AG04450 (cell line): ENCODE measurements at regions not wholly inside any gene's neighbourhood (a gene's known extent, or its start where the extent isn't known, plus 50 kb on each side); places are given as distances from the start of the nearest gene placed in this dataset.

ENCODE experiments used
- CTCF ChIA-PET: fragments of 300-600, 350-600 bp; formaldehyde crosslinking; extraction: SDS; loops from one replicate; lab custom pipeline; 2022; ENCODE audit warnings: antibody characterized with exemption, inconsistent platforms; lab: Charles Lee
- POLR2A ChIA-PET: fragments of 350-600 bp; formaldehyde crosslinking; extraction: SDS; loops from one replicate; lab custom pipeline; 2021; ENCODE audit warnings: antibody characterized with exemption, inconsistent platforms; lab: Yijun Ruan, JAX
- DNase-seq: peaks from one replicate; pipeline ENCODE4 v3.0.0-alpha.2; 2011; ENCODE audit warnings: low read depth, low spot score
- H3K27ac ChIP-seq: one replicate; pipeline ENCODE4 v1.5.1; 2012; ENCODE audit warnings: low read depth, low read length, control low read depth
- H3K27me3 ChIP-seq: one replicate; pipeline ENCODE4 v1.6.0; 2012; ENCODE audit warnings: low read length; ENCODE audit not compliant: control insufficient read depth, insufficient read depth
- H3K4me3 ChIP-seq: 2 replicates; pipeline ENCODE4 v1.5.1; 2011; ENCODE audit warnings: mild to moderate bottlenecking, low read depth, low read length, control low read depth
- H3K9me3 ChIP-seq: 2 replicates; pipeline ENCODE4 v1.5.1; 2012; ENCODE audit warnings: low read length; ENCODE audit not compliant: control insufficient read depth, insufficient read depth
- CTCF ChIP-seq: IDR thresholded peaks from 2 replicates; pipeline ENCODE4 v1.5.1; 2011; ENCODE audit warnings: low read depth, low read length, control low read depth, inconsistent platforms

GRCh38 chr12:115382681-115383080 is 698.7 kb upstream of the TBX3 start:
- CTCF ChIA-PET = no interaction called here
- POLR2A ChIA-PET = no interaction called here
- DNase-seq = no peak
- no peaks in the 10 kb centered on the region for H3K9me3 ChIP-seq
- no peak for TF ChIP-seq CTCF
- no peak overlapping the region for H3K4me3 ChIP-seq
- no peaks in the 10 kb centered on the region for H3K27me3 ChIP-seq
- H3K27ac ChIP-seq = no peak overlapping the region

GRCh38 chr12:115380546-115381120 is 696.7 kb upstream of the TBX3 start:
- Histone ChIP-seq H3K27me3 (no peaks in the 10 kb centered on the region), H3K4me3 (no peak overlapping the region), H3K27ac (no peak overlapping the region), H3K9me3 (no peaks in the 10 kb centered on the region)
- CTCF ChIA-PET = no interaction called here
- POLR2A ChIA-PET = interaction anchor here (0.8 kb wide), 1 partner anchor 75 kb away, joined by 3 read pairs; no protein-coding TSS in a partner anchor
- no peak for TF ChIP-seq CTCF
- no peak for DNase-seq

- POLR2A ChIA-PET = no interaction called here
- CTCF ChIA-PET = no interaction called here
- no peak overlapping the region for H3K4me3 ChIP-seq
- no peak for DNase-seq
- no peaks in the 10 kb centered on the region for H3K27me3 ChIP-seq
- no peaks in the 10 kb centered on the region for H3K9me3 ChIP-seq
- H3K27ac ChIP-seq = no peak overlapping the region
- TF ChIP-seq CTCF = no peak
Measured at GRCh38 chr12:115378291-115378690, 694.3 kb upstream of the TBX3 start.

- no peak overlapping the region for H3K4me3 ChIP-seq
- no peak overlapping the region for H3K27ac ChIP-seq
- no peak for DNase-seq
- ChIA-PET POLR2A (no interaction called here), CTCF (no interaction called here)
- H3K27me3 ChIP-seq = no peaks in the 10 kb centered on the region
- no peaks in the 10 kb centered on the region for H3K9me3 ChIP-seq
- no peak for TF ChIP-seq CTCF
Measured at GRCh38 chr12:115377779-115378178, 693.8 kb upstream of the TBX3 start.

- H3K27ac ChIP-seq = no peak overlapping the region
- H3K9me3 ChIP-seq = no peaks in the 10 kb centered on the region
- DNase-seq = no peak
- ChIA-PET POLR2A (no interaction called here), CTCF (no interaction called here)
- no peak overlapping the region for H3K4me3 ChIP-seq
- H3K27me3 ChIP-seq = no peaks in the 10 kb centered on the region
- no peak for TF ChIP-seq CTCF
Measured at GRCh38 chr12:115377230-115377629, 693.3 kb upstream of the TBX3 start.
